Peyer's patch (tissue), 4 donors: ENCODE measurements at regions not wholly inside any gene's neighbourhood (a gene's known extent, or its start where the extent isn't known, plus 50 kb on each side); places are given as distances from the start of the nearest gene placed in this dataset.
A peak's percentile ranks its signal among the peaks of the same experiment; 100 is the strongest.

Experiments
- DNase-seq, 3 donors: peaks; one replicate each; pipeline ENCODE4 v3.0.0-alpha.2; 2017 to 2019
- H3K27ac ChIP-seq, 4 donors: fragments of 200-600 bp; sonication (generic); one replicate each; pipeline ENCODE4 v1.5.1; 2016 to 2019
- H3K27me3 ChIP-seq, 2 donors: fragments of 200-600 bp; sonication (generic); one replicate each; pipeline ENCODE4 v1.5.1; 2019
- H3K36me3 ChIP-seq, 3 donors: fragments of 200-600 bp; sonication (generic); one replicate each; pipeline ENCODE4 v1.5.1; 2016 to 2019
- H3K4me1 ChIP-seq, 4 donors: fragments of 200-600 bp; sonication (generic); one replicate each; pipeline ENCODE4 v1.5.1; 2016 to 2019
- H3K4me3 ChIP-seq, 4 donors: fragments of 200-600 bp; sonication (generic); 1 replicate in 3 of 4; 2 replicates in 1 of 4; pipeline ENCODE4 v1.5.1; 2016 to 2019; ENCODE audit warnings: mild to moderate bottlenecking in 1 of 4
- H3K9me3 ChIP-seq, 4 donors: fragments of 200-600 bp; sonication (generic); one replicate each; pipeline ENCODE4 v1.5.1; 2016 to 2019; ENCODE audit warnings: mild to moderate bottlenecking in 1 of 4
- POLR2A ChIP-seq, 2 donors: fragments of 450-650 bp; IDR thresholded peaks; one replicate each; pipeline ENCODE4 v1.5.1; 2017; ENCODE audit warnings: antibody characterized with exemption in 2 of 2, mild to moderate bottlenecking in 2 of 2, moderate library complexity in 2 of 2
- TF ChIP-seq, protein P1 (sequence below), 6 experiments: fragments of 450-650 bp in 4 of 6; fragments of 200-600 bp in 2 of 6; sonication (generic) in 1 of 6; IDR thresholded peaks; one replicate each; pipeline ENCODE4 v1.5.1; 2017 to 2019; ENCODE audit warnings: antibody characterized with exemption in 6 of 6, mild to moderate bottlenecking in 3 of 6, moderate library complexity in 1 of 6

DNA sequence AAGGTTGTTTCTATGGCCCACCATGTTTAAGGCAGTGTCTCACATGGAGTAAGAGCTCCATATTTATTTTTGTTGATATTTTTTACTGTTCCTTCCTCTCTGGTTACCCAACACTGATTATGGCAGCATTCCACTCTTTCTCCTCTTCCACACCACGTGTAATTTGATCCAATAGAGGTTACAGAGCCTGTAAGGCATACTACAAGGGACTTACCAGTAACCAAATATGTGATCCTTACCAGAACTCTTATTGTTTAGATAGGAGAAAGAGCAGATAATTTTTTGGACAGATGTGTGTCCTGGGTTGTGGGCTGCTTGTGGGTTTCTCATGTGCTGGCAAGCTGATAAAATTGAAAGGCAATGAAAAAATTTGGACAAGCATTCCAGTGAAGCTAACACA lies 261.3 kb downstream of the TMEM167A start:
- Histone ChIP-seq H3K4me3 (no peak overlapping the region), H3K27me3 (no peaks in the 10 kb centered on the region), H3K9me3 (no peaks in the 10 kb centered on the region), H3K27ac (no peak overlapping the region), H3K36me3 (no peaks in the 10 kb centered on the region), H3K4me1 (no peaks in the 10 kb centered on the region)
- DNase-seq: no peak
- TF ChIP-seq, protein P1, sequence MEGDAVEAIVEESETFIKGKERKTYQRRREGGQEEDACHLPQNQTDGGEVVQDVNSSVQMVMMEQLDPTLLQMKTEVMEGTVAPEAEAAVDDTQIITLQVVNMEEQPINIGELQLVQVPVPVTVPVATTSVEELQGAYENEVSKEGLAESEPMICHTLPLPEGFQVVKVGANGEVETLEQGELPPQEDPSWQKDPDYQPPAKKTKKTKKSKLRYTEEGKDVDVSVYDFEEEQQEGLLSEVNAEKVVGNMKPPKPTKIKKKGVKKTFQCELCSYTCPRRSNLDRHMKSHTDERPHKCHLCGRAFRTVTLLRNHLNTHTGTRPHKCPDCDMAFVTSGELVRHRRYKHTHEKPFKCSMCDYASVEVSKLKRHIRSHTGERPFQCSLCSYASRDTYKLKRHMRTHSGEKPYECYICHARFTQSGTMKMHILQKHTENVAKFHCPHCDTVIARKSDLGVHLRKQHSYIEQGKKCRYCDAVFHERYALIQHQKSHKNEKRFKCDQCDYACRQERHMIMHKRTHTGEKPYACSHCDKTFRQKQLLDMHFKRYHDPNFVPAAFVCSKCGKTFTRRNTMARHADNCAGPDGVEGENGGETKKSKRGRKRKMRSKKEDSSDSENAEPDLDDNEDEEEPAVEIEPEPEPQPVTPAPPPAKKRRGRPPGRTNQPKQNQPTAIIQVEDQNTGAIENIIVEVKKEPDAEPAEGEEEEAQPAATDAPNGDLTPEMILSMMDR (IDR thresholded peaks at IDR 0.05): no peak
- TF ChIP-seq POLR2A (IDR thresholded peaks at IDR 0.05): no peak

DNA sequence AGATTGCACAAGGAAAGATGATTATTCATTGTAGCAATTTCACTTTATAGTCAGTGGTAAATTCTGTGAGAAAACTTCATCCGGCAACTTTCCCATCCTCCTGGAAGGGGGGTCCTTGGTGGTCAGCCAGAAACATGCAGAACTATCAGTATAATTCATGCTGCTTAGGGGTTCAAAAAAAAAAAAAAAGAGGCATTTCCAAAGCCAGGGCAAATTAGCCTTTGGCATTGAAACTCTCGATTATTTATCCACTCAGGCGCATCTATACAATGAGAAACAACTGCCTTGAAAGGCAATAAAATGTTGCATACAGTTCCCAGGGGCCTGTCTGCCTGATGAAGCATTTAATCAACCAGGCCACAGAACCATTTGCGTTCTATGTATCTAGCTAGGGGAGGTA lies 263.3 kb downstream of the TMEM167A start:
- Histone ChIP-seq H3K4me1 (no peaks in the 10 kb centered on the region), H3K36me3 (no peaks in the 10 kb centered on the region), H3K27ac (no peak overlapping the region), H3K9me3 (no peaks in the 10 kb centered on the region), H3K27me3 (no peaks in the 10 kb centered on the region), H3K4me3 (no peak overlapping the region)
- no peak for TF ChIP-seq POLR2A (IDR thresholded peaks at IDR 0.05)
- TF ChIP-seq, protein P1 (IDR thresholded peaks at IDR 0.05): no peak
- DNase-seq: no peak

DNA sequence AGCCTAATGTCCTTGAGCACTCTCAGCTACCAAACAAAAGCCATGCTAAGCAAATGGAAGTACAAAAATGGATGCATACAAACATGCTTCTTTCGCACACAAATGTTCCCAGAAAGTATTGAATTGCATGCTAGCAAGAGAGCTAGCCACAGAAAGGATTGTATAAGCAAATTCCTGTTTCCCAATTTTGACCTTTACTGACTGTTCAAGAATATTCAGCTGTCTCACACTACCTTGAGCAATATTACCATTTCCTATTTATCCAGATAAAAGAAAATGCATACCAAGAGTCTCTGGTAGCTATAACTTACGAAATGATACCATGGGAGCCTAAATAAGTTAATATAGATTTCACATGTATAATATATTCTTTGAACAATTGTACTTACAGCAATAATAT lies 264.6 kb downstream of the TMEM167A start:
- Histone ChIP-seq H3K36me3 (no peaks in the 10 kb centered on the region), H3K4me1 (no peaks in the 10 kb centered on the region), H3K4me3 (no peak overlapping the region), H3K9me3 (no peaks in the 10 kb centered on the region), H3K27me3 (no peaks in the 10 kb centered on the region), H3K27ac (no peak overlapping the region)
- DNase-seq: no peak
- TF ChIP-seq, protein P1 (IDR thresholded peaks at IDR 0.05): no peak
- no peak for TF ChIP-seq POLR2A (IDR thresholded peaks at IDR 0.05)

DNA sequence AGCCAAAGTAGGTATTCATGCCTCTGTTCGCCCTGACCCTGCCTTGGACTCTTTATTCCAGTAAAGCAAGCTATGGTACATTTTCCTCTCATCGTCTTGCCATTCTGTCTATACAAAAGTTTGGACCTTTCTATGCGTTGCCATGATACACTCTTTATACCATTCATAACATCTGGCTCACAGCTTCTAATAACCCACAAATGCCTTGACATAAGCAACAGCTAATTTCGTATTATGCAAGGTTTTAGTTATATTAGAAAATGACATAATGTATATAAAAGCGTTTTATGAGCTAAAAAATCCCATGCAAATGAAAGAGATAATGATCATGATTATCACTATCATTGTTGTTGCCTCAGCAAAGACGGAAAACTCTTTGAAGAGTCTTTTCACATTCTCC lies 265.7 kb downstream of the TMEM167A start:
- Histone ChIP-seq H3K9me3 (no peaks in the 10 kb centered on the region), H3K27ac (no peak overlapping the region), H3K4me1 (no peaks in the 10 kb centered on the region), H3K27me3 (no peaks in the 10 kb centered on the region), H3K4me3 (no peak overlapping the region), H3K36me3 (no peaks in the 10 kb centered on the region)
- DNase-seq: no peak
- TF ChIP-seq, protein P1 (IDR thresholded peaks at IDR 0.05): no peak
- no peak for TF ChIP-seq POLR2A (IDR thresholded peaks at IDR 0.05)

DNA sequence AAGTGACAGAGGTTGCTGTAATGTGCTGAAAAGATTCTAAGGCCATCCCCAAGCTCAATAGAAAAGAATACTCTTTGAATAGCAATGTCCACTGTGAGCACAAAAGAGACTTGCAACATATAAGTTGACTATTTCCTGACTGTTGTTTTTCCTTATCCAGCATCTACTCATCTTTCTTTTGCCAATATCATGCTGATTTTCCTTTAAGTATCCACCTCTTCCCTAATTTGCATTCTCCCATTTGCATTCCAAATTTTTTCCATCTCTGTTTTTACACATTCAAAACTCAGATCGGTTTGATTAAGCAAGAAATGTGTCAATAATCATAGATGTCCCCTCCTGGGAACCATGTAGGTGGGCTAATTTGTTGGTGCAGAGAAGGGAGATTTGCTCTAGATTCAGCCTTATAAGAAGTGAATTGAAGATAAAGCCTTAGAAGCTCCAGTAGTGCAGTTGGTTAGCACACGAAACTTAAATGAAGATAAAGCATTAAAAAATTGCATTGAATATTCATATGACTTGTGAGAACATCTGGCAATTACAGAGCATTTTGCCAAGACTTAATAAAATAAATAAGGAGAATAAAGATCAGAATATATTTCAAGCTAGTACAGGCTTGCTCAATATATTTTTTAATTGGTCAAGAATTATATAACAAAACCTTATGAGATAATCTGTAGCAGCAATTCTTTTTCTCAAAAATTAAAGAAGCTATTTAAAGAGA lies 267.6 kb downstream of the TMEM167A start:
- H3K27ac ChIP-seq: no peak overlapping the region
- no peaks in the 10 kb centered on the region for H3K27me3 ChIP-seq
- H3K36me3 ChIP-seq: no peaks in the 10 kb centered on the region
- no peak overlapping the region for H3K4me3 ChIP-seq
- no peak for DNase-seq
- no peaks in the 10 kb centered on the region for H3K9me3 ChIP-seq
- TF ChIP-seq POLR2A (IDR thresholded peaks at IDR 0.05): no peak
- TF ChIP-seq, protein P1 (IDR thresholded peaks at IDR 0.05): no peak
- H3K4me1 ChIP-seq: no peaks in the 10 kb centered on the region

DNA sequence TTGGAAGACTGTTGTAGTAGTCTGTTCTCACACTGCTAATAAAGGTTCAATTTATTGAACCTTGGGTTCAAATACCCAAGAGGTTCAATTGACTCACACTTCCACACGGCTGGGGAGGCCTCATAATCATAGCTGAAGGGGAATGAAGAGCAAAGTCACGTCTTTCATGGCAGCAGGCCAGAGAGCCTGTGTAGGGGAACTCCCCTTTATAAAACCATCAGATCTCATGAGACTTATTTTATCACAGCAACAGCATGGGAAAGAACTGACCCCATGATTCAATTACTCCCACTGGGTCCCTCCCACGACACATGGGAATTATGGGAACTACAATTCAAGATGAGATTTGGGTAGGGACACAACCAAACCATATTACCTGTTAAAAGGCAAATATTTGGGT lies 268.2 kb downstream of the TMEM167A start:
- no peaks in the 10 kb centered on the region for H3K36me3 ChIP-seq
- no peaks in the 10 kb centered on the region for H3K4me1 ChIP-seq
- no peaks in the 10 kb centered on the region for H3K27me3 ChIP-seq
- no peak overlapping the region for H3K27ac ChIP-seq
- H3K4me3 ChIP-seq: no peak overlapping the region
- TF ChIP-seq, protein P1 (IDR thresholded peaks at IDR 0.05): no peak
- no peak for TF ChIP-seq POLR2A (IDR thresholded peaks at IDR 0.05)
- no peaks in the 10 kb centered on the region for H3K9me3 ChIP-seq
- DNase-seq: peak in 1 of 3 donors; percentile 49
